CD14-positive monocyte (primary cell): ENCODE measurements at regions not wholly inside any gene's neighbourhood (a gene's known extent, or its start where the extent isn't known, plus 50 kb on each side); places are given as distances from the start of the nearest gene placed in this dataset.

Experiments used
- DNase-seq, 3 donors: peaks; one replicate each; pipeline ENCODE4 v3.0.0-alpha.2; 2011 to 2022
- H2AFZ ChIP-seq: 2 replicates; pipeline ENCODE4 v1.6.0; 2012; ENCODE audit warnings: mild to moderate bottlenecking, low read depth, low read length, inconsistent platforms; ENCODE audit not compliant: insufficient read depth, poor library complexity, severe bottlenecking
- H3K27ac ChIP-seq, 2 donors: 1 replicate in 1 of 2; 2 replicates in 1 of 2; pipeline ENCODE4 v1.5.1; 2012 to 2013; ENCODE audit warnings: low read length in 2 of 2, control low read depth in 1 of 2, inconsistent platforms in 1 of 2, low read depth in 1 of 2, mild to moderate bottlenecking in 1 of 2
- H3K27me3 ChIP-seq, 2 donors: one replicate each; pipeline versions ENCODE4 v1.6.0 to v1.6.1; 2011 to 2013; ENCODE audit warnings: low read length in 2 of 2; ENCODE audit not compliant: control insufficient read depth in 2 of 2, insufficient read depth in 2 of 2
- H3K36me3 ChIP-seq, 2 donors: replicated peaks in 1 of 2; 1 replicate in 1 of 2; 2 replicates in 1 of 2; pipeline versions ENCODE4 v1.5.1 to v1.6.1; 2012 to 2013; ENCODE audit warnings: low read length in 2 of 2, control low read depth in 1 of 2, inconsistent platforms in 1 of 2, mild to moderate bottlenecking in 1 of 2; ENCODE audit not compliant: insufficient read depth in 2 of 2, control insufficient read depth in 1 of 2
- H3K4me1 ChIP-seq, 2 donors: 1 replicate in 1 of 2; 2 replicates in 1 of 2; pipeline versions ENCODE4 v1.5.1 to v1.6.1; 2012 to 2013; ENCODE audit warnings: low read length in 2 of 2, control low read depth in 1 of 2, inconsistent platforms in 1 of 2, mild to moderate bottlenecking in 1 of 2, moderate library complexity in 1 of 2; ENCODE audit not compliant: insufficient read depth in 2 of 2, control insufficient read depth in 1 of 2
- H3K4me2 ChIP-seq: replicated peaks from 2 replicates; pipeline ENCODE3; 2012; ENCODE audit warnings: low read length, moderate library complexity, mild to moderate bottlenecking; ENCODE audit not compliant: poor library complexity, severe bottlenecking; ENCODE audit errors: extremely low read depth
- H3K4me3 ChIP-seq, 3 experiments: fragments of 200-600 bp in 1 of 3; sonication (generic) in 1 of 3; replicated peaks in 1 of 3; 1 replicate in 2 of 3; 2 replicates in 1 of 3; pipeline ENCODE4 v1.5.1; 2011 to 2013; ENCODE audit warnings: low read length in 3 of 3, mild to moderate bottlenecking in 3 of 3, control low read depth in 2 of 3, low read depth in 2 of 3, inconsistent platforms in 1 of 3, moderate library complexity in 1 of 3
- H3K79me2 ChIP-seq: 2 replicates; pipeline ENCODE4 v1.6.0; 2012; ENCODE audit warnings: mild to moderate bottlenecking, control low read depth, inconsistent platforms, low read length, moderate library complexity; ENCODE audit not compliant: insufficient read depth
- H3K9ac ChIP-seq: 2 replicates; pipeline ENCODE4 v1.6.0; 2017; ENCODE audit warnings: low read length, mild to moderate bottlenecking; ENCODE audit not compliant: insufficient read depth, poor library complexity, severe bottlenecking
- H3K9me3 ChIP-seq, 2 donors: replicated peaks in 1 of 2; 1 replicate in 1 of 2; 2 replicates in 1 of 2; pipeline versions ENCODE4 v1.5.1 to v1.6.1; 2012 to 2013; ENCODE audit warnings: low read length in 2 of 2, control low read depth in 1 of 2; ENCODE audit not compliant: control insufficient read depth in 1 of 2, insufficient read depth in 1 of 2
- H4K20me1 ChIP-seq: 2 replicates; pipeline ENCODE4 v1.6.0; 2012; ENCODE audit warnings: mild to moderate bottlenecking, low read length, control low read depth, moderate library complexity; ENCODE audit not compliant: insufficient read depth
- H3K27ac Mint-ChIP-seq, 7 donors: one replicate each; pipeline ENCODE4 v1.8.0; 2020; ENCODE audit warnings: mild to moderate bottlenecking in 7 of 7, mixed read lengths in 7 of 7, moderate library complexity in 6 of 7, inconsistent platforms in 2 of 7
- H3K27me3 Mint-ChIP-seq, 3 donors: one replicate each; pipeline ENCODE4 v1.8.0; 2021 to 2022; ENCODE audit warnings: low read depth in 3 of 3, mild to moderate bottlenecking in 3 of 3, mixed read lengths in 3 of 3, moderate library complexity in 3 of 3, inconsistent platforms in 1 of 3
- H3K36me3 Mint-ChIP-seq, 2 donors: one replicate each; pipeline ENCODE4 v1.8.0; 2020; ENCODE audit warnings: mixed read lengths in 2 of 2, inconsistent platforms in 1 of 2, mild to moderate bottlenecking in 1 of 2
- H3K4me1 Mint-ChIP-seq: one replicate; pipeline ENCODE4 v1.8.0; 2020; ENCODE audit warnings: mild to moderate bottlenecking, mixed read lengths
- H3K4me3 Mint-ChIP-seq, 2 donors: one replicate each; pipeline ENCODE4 v1.8.0; 2020; ENCODE audit warnings: mild to moderate bottlenecking in 2 of 2, mixed read lengths in 2 of 2, moderate library complexity in 1 of 2
- H3K9me3 Mint-ChIP-seq, 7 donors: one replicate each; pipeline ENCODE4 v1.8.0; 2020 to 2022; ENCODE audit warnings: mixed read lengths in 7 of 7, mild to moderate bottlenecking in 6 of 7, moderate library complexity in 6 of 7, inconsistent platforms in 2 of 7
- WGBS: methylation state at CpG from one replicate; pipeline ENCODE4 v1.1.5; 2013; ENCODE audit warnings: missing lambda C conversion rate; ENCODE audit not compliant: insufficient coverage; 5-methylcytosine and 5-hydroxymethylcytosine counted together
- intact Hi-C, 2 donors: fragments of 100-400 bp; cut with micrococcal nuclease; formaldehyde crosslinking; loops; one replicate each; pipeline versions ENCODE4 v1.15.0 to v1.15.1; 2023
- TF ChIP-seq, protein P1 (sequence below): fragments of 200-600 bp; IDR thresholded peaks from one replicate; pipeline ENCODE4 v1.8.0; 2022; ENCODE audit warnings: antibody characterized with exemption, mild to moderate bottlenecking

- H3K9ac ChIP-seq, result no peak overlapping the region
- no peaks in the 10 kb centered on the region for H3K4me1 ChIP-seq
- 15% methylated on average over 2 of the region's 3 CpGs for WGBS
- peaks cover 0 to 5% (median 3%) of the 10 kb centered on the region in 7 donors for H3K9me3 Mint-ChIP-seq
- no peaks in the 10 kb centered on the region for H3K27me3 Mint-ChIP-seq
- H3K4me2 ChIP-seq, result no peak overlapping the region
- TF ChIP-seq, protein P1, sequence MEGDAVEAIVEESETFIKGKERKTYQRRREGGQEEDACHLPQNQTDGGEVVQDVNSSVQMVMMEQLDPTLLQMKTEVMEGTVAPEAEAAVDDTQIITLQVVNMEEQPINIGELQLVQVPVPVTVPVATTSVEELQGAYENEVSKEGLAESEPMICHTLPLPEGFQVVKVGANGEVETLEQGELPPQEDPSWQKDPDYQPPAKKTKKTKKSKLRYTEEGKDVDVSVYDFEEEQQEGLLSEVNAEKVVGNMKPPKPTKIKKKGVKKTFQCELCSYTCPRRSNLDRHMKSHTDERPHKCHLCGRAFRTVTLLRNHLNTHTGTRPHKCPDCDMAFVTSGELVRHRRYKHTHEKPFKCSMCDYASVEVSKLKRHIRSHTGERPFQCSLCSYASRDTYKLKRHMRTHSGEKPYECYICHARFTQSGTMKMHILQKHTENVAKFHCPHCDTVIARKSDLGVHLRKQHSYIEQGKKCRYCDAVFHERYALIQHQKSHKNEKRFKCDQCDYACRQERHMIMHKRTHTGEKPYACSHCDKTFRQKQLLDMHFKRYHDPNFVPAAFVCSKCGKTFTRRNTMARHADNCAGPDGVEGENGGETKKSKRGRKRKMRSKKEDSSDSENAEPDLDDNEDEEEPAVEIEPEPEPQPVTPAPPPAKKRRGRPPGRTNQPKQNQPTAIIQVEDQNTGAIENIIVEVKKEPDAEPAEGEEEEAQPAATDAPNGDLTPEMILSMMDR, result no peak
- no peaks in the 10 kb centered on the region for H3K36me3 Mint-ChIP-seq
- H3K79me2 ChIP-seq, result no peaks in the 10 kb centered on the region
- no peaks in the 10 kb centered on the region for H4K20me1 ChIP-seq
- no peak overlapping the region for H3K4me3 ChIP-seq
- H2AFZ ChIP-seq, result no peak overlapping the region
- no peak for DNase-seq
- intact Hi-C loops, result no loop called here
- H3K4me1 Mint-ChIP-seq, result no peaks in the 10 kb centered on the region
- H3K27ac ChIP-seq, result no peak overlapping the region
- no peaks in the 10 kb centered on the region for H3K27me3 ChIP-seq
- H3K9me3 ChIP-seq, result no peaks in the 10 kb centered on the region
- H3K4me3 Mint-ChIP-seq, result no peak overlapping the region
- no peak overlapping the region for H3K27ac Mint-ChIP-seq
- no peaks in the 10 kb centered on the region for H3K36me3 ChIP-seq
These were observed 108.5 kb upstream of the SLC25A13 start for GRCh38 chr7:96430356-96430755.

GRCh38 chr7:96427143-96427542 is 105.2 kb upstream of the SLC25A13 start:
- H3K4me1 Mint-ChIP-seq, result no peaks in the 10 kb centered on the region
- WGBS, result 83% methylated on average over 1 of the region's 4 CpGs

More at GRCh38 chr7:96427143-96427542, 105.2 kb upstream of the SLC25A13 start:
- H3K9me3 Mint-ChIP-seq, result peaks cover 0 to 3% (median 0%) of the 10 kb centered on the region in 7 donors
- H3K27ac ChIP-seq, result no peak overlapping the region
- no peak overlapping the region for H3K4me2 ChIP-seq
- DNase-seq, result no peak
- H3K4me3 ChIP-seq, result no peak overlapping the region
- no peak overlapping the region for H3K4me3 Mint-ChIP-seq
- H2AFZ ChIP-seq, result no peak overlapping the region
- no peaks in the 10 kb centered on the region for H3K36me3 ChIP-seq
- H3K36me3 Mint-ChIP-seq, result no peaks in the 10 kb centered on the region
- H3K9ac ChIP-seq, result no peak overlapping the region
- H3K4me1 ChIP-seq, result no peaks in the 10 kb centered on the region
- no peaks in the 10 kb centered on the region for H4K20me1 ChIP-seq
- H3K9me3 ChIP-seq, result no peaks in the 10 kb centered on the region
- intact Hi-C loops, result no loop called here
- H3K27me3 ChIP-seq, result no peaks in the 10 kb centered on the region
- TF ChIP-seq, protein P1, result no peak
- no peak overlapping the region for H3K27ac Mint-ChIP-seq
- no peaks in the 10 kb centered on the region for H3K27me3 Mint-ChIP-seq
- H3K79me2 ChIP-seq, result no peaks in the 10 kb centered on the region
